Stimulated activated CD4-positive, alpha-beta T cell treated with anti-CD3 and anti-CD28 coated beads, Interleukin-1b, Interleukin-23, amount 100 ng/mL, for 48 hours (primary cell): ENCODE measurements at regions not wholly inside any gene's neighbourhood (a gene's known extent, or its start where the extent isn't known, plus 50 kb on each side); places are given as distances from the start of the nearest gene placed in this dataset.

Source experiments
- DNase-seq: peaks from one replicate; pipeline ENCODE4 v3.0.0-alpha.2; 2020

DNA sequence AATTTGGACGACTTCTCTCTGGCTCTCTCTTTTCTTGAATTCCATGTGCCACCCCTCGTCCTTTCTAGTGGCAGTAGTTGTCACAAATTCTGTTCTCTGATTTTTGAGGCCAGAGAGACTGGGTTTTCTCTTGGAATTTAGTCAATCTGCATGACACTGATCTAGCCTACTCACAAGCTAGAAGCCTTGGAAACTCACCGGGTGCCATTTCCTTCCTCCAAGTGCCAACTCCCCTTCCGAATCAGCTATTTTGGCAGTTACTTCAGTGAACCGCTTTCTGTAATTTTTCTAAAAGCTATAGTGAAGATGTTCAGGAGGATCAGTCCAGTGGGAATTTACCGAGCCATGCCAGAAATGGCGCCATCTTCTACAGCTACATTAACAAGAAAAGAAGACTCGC lies 228.9 kb downstream of the PMP22 start:
- no peak for DNase-seq

DNA sequence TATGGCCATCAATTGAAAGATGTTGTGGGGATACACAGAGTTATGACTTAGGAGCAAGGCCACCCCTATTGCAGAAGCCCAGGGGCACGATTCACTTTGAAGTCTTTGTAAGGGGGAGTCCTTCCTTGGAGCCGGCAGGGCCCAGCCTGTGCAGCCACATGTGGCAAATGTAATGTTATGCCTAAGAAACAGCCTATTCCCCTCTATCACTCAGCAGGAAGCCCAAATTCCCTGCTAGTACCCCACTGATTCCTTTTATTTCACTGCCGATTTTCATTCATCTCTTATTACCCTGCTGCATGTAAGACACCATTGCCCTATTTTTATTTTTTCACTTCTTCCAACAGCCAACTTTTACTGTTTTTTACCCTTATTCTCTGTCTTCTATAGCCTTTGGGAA lies 233.2 kb downstream of the PMP22 start:
- DNase-seq: no peak

DNA sequence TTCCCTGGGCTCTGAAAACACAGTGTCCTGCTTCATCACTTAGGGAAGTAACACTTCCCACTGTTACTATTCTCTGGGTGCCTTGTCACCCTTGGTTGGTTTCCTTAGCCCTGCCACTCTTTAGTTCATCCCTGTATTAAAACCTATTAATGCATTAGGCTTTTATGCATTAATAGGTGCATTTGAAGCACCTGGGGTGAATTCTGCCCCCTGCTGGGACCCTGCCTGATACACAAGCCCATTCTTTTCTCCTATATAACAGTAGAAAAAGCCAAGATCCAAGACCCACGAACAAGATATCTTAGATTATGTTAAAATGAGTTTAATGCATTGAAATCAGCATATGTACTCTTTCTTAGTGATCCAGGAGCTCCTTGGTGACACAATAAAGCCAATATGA lies 235.7 kb downstream of the PMP22 start:
- DNase-seq: no peak

DNA sequence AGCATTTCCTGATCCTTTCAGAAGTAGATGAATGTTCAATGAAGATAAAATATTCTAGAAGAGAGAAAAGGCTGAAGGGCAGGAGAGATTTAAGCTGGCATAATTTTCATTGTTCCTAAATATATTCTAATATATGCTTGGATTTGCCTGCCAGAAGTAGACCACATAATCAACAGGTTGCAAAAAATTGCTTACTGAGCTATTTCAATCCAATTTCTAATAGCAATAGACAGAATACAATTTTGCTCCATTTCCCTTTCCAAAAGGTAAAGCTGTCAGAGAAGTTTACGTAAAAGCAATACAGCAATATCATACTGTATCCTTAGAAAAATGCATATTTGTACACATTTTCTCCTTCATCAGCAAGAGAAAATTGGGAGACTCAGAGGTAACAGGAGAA lies 237.3 kb downstream of the PMP22 start:
- DNase-seq: no peak

DNA sequence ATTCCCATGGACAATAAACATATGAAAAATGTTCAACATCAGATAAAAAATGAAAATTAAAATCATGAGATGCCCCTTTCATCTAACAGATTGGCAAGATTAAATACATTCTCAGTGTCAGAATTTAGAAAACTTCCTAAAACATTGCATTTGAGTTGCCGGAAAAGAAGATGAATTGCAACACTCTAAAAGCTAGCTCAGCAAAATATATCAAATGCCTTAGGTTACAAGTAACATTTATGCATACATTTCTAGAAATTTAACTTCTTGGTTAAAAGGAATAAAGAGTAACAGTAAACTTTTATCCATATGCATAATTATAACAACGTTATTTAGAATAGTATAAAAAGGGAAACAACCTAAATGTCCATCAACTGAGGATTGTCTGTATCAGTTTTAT lies 239.0 kb downstream of the PMP22 start:
- DNase-seq: no peak

DNA sequence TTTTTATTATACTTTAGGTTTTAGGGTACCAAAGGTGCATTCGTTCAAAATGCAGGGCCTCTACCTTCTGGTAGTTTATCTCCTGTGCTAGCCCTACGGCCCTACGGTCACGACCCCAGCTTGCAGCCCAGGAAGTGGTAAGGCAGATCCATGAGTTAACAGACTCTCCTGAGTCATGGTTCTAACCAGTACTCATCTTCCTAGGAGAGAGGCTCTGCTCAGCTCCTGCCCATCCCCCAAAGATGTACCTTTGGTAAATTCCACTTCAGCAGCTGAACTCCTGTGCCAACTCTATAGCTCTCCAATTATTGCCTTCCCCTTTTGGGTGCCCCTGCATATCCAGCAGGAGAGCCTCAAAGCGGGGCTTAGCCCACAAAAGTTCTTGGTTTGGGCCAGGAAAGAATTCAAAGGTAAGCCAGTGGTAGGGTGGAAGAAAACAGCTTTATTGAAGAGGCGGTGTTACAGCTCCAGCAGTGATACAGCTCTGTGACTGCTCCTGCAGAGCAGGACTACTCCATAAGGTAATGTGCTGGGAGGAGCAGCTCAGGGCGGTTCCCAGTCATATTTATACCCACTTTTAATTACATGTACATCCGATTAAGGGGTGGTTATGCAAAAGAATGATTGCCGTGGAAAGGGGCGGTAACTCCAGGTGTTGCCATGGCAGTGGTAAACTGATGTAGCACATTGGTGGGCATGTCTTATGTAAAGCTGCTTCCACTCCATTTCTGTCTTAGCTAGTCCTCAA lies 241.4 kb downstream of the PMP22 start:
- no peak for DNase-seq

DNA sequence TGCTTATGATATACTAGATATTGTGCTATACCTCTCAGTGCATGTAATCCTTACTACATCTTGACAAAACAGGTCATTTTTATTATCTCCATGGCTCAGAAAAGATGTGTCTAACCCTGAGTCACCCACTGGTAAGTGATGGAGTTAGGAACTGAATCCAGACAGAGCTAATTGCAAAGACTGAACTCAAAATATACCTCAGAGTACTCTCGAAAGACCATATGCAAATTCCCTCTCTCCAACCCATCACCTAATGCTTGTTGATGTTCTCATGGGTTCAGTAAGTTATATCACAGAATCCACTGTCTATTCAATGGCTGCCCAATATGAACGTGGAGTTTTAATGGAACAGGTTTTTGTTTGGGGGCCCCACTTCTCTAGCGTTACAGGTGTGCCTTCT lies 246.0 kb downstream of the PMP22 start:
- DNase-seq: no peak

DNA sequence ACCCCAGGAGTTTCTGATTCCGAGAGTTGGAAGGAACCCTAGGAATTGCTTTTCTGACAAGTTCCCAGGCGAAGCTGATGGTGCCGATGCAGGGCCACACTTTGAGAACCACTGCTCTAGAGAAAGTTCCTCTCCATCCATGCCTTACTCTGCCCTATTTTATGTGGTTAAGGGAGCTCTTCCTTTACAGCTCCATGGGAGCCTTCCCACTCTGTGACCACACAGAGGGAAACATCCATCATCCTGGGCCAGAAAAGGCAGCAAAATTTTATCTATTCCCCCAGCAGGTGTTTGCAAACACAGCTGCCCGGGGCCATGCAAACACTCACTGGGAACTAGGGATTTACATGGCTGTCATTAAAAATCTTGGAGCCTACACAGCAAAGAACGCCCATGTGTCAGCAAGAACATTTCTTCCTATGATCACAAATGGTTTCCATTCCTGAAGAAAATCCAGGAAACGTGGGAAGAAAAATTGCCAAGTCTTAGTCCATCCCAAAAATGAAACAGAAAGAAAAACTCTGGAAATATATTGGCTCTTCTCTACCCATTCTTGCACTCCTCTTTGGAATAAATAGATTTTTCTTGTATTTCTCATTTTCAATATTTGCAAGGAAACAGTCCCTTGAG lies 252.7 kb downstream of the PMP22 start:
- DNase-seq: no peak

DNA sequence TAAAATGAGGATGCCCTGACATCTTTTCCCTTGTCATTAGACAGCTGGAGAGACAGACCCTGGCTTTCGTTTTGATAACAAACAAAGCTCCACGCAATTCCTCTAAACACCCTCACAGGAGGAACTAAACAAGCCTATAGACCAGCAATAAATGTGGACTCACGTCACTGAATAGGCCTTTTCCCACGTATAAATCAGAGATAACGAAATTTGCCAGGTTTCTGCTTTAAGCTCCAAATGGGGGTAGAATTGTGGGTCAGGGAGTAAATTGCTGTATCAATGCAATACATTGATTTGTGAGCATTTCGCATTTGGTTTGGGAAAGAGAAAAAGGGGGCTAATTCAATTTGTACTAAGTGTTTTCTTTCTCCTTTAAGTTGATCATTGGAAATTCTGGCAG lies 256.0 kb downstream of the PMP22 start:
- no peak for DNase-seq

DNA sequence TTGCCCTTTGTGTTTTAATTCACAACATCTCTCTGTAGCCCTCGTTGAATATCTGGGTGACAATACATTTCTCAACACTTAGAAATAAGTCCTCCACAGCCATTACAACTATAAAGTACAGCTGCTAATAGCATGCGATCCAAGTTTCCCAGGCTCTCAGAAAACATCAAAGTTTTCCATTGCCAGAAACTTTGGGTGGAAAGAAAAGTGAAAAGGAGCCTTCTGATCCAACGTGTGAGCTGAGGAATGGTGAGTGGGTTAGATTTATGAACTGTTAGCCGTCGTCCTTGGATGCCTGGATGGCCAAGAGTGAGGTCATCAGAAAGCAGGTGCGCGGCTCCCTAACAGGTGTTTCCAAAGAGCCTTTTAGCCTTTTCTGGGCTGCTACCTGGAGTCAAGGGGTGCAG lies 258.0 kb downstream of the PMP22 start:
- no peak for DNase-seq

DNA sequence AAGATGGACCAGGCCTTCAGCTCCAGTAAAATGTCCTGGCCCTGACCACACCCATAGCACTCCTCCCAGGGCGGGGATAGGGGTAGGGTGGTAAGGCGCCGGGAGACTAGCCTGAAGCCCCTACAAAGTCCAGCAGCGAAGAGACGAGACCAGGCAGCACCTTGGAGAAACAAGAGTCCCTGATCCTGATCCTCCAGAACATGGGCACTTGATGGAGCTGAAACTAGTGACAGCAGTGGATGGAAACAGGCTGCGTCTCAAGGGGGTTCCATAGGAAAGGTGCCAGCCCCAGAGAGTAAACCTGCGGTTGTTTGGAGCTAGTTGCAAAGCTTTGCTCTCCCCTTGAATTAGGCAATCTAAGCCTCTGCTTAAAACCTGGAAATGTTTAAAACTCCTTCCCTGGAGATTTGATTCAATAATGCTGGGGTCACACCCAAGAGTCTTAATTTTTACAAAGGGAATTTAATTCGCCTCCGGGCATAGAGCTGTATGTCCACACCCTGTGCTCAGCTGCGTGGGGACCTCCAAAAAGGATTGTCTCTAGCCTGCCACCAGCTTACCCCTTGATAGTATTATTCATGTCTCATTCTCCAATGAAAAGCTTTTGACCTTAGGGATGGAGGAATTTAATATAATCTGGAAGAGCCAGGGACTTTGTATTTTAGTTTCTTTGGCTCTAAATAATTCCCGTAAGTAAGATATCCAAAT lies 258.6 kb downstream of the PMP22 start:
- DNase-seq: no peak

DNA sequence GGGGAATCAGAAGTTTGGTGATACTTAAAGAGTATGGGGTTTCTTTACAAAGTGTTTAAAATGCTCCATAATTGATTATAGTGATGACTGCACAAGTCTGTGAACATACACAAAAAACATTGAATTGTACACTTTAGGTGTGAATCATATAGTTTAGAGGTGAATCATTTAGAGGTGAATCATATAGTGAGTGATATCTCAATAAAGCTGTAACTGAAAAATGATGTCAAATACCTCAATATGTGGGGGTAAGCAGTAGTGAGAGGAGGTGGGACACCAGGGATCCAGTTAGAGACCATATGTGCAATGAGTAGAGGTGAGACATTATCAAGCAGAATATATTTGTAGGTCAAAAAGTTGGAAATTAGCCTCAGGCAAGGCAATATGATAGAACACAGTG lies 264.5 kb downstream of the PMP22 start:
- no peak for DNase-seq

DNA sequence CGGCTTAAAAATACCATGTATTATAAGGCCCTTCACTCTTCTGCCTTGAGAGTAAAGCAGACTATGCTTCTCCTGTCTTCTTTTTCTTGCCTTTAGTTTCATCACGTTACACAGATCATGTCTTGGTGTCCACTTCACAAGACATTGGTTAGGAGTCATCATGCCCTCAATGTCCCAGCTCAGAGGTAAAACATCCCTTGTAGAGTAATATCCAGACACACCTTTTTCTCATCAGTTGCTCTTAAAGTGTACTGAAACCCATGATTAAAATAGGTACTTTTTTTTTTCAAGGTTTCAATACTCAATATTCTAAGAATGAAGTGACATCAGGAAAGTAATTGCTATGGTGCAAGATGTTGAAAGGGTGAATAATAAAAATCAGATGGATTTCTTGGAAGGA lies 267.8 kb downstream of the PMP22 start:
- DNase-seq: no peak

DNA sequence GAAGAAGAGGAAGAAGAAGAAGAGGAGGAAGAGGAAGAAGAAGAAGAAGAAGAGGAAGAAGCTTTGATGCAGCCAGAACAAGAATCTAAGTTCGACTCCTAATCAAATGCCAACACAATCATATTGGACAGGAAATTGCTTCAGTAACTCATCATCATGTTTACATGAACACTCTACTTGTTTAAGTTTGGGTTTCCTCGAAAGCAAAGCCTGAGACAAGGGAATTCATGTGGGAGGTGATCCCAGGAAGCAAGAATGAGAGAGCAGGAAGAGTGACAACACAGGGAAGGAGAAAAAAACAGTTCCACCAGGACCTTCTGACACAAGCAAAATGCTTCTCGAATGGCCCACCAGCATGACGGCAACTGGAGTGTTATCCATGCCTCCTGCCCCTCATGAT lies 279.0 kb downstream of the PMP22 start:
- DNase-seq: no peak

DNA sequence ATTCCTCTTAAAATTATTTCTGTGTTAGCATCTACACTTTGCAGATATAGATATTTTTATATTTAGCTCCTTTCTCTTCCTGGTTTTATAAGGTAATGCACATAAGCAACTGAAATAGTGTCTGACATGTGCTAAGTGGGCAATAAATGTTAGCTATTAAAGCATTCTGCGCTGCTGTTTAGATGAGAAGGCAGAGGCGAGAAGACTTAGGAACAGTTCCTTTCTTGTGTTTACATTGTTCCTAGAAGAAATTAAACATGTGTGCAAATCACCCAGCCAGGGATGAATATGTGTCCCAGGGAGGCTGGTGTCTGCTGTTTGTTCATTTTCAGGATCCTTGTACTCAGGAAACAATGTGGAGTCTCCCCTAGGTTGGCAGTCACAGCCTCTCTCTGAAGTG lies 292.3 kb downstream of the PMP22 start:
- DNase-seq: no peak

DNA sequence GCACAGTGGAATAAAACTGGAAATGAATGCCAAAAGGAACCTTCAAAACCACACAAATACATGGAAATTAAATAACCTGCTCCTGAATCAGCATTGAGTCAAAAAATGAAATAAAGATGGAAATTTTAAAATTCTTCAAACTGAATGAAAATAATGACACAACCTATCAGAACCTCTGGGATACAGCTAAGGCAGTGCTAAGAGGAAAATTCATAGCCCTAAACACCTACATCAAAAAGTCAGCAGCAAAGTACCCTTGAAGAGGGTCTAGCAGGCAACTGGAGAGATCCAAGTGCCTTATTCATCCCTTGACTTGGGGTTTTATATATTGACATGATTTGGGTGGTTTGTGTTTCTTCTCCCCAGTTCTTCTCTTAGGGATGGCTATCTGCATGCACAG lies 294.1 kb downstream of the PMP22 start:
- no peak for DNase-seq

DNA sequence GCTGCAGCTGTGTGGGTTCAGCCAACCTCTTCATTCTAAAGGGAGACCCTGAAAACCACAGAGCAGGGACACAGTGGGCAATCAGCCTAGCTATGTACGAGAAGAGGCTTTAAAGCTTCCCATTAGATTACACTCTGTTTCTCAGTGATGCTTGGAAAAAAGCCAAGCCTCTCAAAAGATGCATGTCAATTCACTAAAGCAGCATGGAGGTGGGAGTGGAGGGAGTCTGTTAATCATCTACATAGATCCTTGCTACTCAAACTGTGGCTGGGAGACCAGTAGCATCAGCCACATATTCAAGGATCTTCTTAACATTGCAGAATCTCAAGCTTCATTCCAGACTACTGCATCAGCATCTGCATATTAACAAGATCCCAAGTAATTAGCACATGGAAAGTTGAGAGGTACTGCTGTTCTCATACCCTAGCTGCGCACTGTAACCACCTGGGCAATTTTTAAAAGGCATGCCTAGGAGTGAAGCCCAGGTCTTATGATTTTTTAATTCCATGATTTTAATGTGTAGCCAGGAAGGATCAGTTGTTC lies 305.9 kb downstream of the PMP22 start:
- no peak for DNase-seq

DNA sequence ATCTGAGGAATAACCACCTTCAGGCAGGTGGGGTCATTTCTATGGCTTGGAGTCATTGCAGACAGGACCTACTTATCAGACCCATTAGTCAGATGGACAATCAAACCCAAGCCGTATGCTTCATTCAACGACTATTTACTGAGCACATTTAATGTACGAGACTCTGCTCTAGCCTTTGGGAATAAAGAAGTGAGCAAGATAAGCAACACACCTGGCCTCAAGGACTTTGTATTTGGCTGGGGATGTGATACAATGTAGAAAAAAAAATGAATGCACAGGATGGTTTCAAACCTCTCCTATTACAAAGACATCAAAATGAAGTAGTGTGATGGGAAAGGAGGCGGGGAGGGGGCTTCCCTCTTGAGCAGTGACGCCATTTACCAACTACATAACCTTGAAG lies 311.7 kb downstream of the PMP22 start:
- no peak for DNase-seq

DNA sequence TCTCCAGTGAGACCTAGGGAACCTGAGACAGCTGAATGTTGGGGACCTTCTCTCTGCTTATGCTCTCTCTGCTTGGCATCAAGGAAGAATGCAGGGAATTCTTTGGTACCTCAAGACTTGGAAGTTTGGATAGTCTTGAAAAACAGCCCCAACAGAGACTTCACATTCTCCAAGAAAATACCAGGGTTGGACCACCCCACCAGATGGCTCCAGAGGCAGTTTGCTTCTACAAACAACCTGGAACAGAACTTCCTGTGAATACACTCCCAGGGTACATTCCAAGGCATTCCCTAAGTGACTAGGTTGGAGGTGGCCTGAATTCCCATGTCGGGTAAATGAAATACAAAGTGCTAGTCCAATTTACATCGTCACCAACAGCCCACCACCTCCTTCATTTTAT lies 314.4 kb downstream of the PMP22 start:
- DNase-seq: no peak

DNA sequence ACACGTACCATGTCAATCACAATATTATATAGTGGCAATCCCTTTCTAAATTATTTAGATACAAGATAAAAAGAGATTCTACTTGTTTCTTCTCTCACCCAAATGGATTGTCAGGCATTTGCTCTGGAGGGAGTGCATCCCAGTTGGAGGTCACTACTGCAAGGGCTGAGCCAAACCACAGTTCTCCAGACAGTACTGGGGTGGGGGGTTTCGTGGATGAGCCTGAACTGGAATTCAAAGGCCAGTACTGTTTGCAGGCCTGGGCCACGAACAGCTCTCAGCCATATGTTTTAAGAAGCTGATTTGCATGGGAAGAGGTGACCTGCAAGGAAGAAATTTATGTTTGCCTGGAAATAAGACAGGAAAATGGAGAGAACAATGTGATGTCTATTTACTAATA lies 314.9 kb downstream of the PMP22 start:
- no peak for DNase-seq

DNA sequence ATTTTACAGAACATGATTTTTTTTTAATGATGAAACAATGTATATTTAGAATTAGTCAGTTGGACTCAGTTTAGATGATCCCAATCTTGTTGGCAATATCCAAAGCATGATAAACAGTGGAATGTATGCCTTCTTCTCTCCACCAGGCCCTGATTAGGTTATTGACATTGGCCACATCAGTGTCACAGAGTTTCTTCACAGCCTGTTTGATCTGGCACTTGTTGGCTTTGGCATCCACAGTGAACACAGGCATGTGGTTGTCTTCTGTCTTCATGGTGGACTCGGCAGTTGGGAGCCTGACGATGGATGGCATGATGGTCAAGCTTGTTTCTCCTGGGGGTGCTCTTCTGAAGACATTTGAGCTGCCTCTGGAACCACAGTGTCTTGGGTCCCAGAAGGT lies 317.5 kb downstream of the PMP22 start:
- no peak for DNase-seq

DNA sequence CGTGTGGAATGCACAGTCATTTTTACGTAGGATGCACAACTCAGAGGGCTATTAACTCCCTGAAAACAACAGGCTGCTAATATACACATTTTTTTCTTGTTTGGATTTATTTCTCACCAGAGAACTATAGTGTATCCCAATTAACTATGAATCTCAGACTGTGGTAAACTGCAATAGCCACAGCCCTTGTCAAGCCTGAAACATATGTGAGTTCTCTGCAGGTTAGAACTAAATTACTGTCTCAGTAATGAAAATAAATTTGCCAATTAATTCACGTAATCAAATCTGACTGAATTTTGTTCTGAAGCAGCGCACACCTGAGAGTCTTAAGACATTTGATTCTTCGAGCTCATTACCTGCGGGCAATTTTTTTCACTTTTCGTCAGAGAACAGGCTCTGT lies 318.6 kb downstream of the PMP22 start:
- DNase-seq: no peak

DNA sequence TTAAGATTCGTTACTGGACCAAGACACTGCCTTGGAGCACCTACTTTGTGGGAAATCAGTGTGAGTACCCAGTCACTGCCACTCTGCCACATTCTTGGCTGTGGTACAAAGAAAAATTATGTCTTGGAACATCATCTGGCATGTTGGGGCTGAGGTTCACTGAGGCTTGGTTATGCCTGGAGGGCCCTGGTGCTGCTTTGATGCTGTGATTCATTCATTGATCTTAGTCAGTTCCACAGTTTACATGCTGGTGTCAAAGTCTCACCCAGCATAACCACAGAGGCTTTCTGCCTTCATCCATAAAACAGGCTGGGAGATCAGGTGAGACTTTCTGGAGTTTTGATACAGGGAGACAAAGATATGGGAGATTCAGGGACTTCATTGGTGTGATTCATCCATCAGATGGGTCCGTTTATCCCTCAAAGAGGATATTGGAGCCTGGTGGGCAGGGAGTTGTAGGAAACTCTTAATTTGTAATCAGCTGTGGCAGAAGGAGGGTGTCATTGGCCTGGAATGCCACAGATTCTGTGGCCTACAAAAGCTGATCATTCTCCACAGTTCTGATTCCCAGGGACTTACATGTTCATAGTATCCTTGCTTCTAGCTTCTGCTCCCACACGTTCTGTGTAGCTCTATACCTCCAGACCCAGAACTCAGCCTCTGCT lies 322.5 kb downstream of the PMP22 start:
- DNase-seq: no peak

DNA sequence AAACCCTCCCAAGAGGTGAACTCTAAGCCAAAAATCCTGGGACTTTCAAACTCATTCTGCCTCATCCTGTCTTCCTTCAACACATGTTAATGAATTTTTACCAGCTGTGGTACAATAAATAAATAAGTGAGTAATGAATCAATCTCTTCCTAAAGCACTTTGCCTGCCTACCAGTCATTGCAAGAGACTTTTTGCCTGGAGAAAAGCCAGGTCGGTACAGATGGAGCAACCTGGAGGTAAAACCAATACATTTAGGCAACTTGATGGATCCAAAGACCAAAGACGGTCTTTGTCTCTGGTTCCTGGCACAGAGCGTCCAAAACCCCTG lies 324.2 kb downstream of the PMP22 start:
- no peak for DNase-seq
